Ovary (tissue), 7 donors: ENCODE measurements at regions not wholly inside any gene's neighbourhood (a gene's known extent, or its start where the extent isn't known, plus 50 kb on each side); places are given as distances from the start of the nearest gene placed in this dataset.

Experiments
- DNase-seq, 5 donors: peaks; one replicate each; pipeline ENCODE4 v3.0.0-alpha.2; 2019 to 2020
- H3K27ac ChIP-seq, 2 donors: fragments of 200-600 bp; one replicate each; pipeline versions ENCODE4 v1.5.1 to v1.8.0; 2019 to 2022
- H3K27me3 ChIP-seq: fragments of 200-600 bp; one replicate; pipeline ENCODE4 v1.8.0; 2022
- H3K36me3 ChIP-seq: fragments of 200-600 bp; sonication (generic); one replicate; pipeline ENCODE4 v1.5.1; 2019
- H3K4me1 ChIP-seq: one replicate; pipeline ENCODE4 v1.8.1; 2013; ENCODE audit warnings: mild to moderate bottlenecking, moderate library complexity; ENCODE audit not compliant: insufficient read depth
- H3K4me3 ChIP-seq: fragments of 200-600 bp; sonication (generic); one replicate; pipeline ENCODE4 v1.5.1; 2017
- H3K9me3 ChIP-seq, 2 donors: fragments of 200-600 bp in 1 of 2; sonication (generic) in 1 of 2; one replicate each; pipeline versions ENCODE4 v1.5.1 to v1.8.1; 2013 to 2019; ENCODE audit warnings: mild to moderate bottlenecking in 1 of 2, moderate library complexity in 1 of 2
- EP300 ChIP-seq: sonication (generic); formaldehyde crosslinking; IDR thresholded peaks from one replicate; pipeline ENCODE4 v1.6.1; 2017; ENCODE audit warnings: antibody characterized with exemption
- POLR2A ChIP-seq: fragments of 450-650 bp; IDR thresholded peaks from one replicate; pipeline ENCODE4 v1.6.1; 2017; ENCODE audit warnings: antibody characterized with exemption, mild to moderate bottlenecking, moderate library complexity
- WGBS, 3 donors: extraction: QIAGEN DNeasy Blood & Tissue Kit in 1 of 3; methylation state at CpG; one replicate each; pipeline versions ENCODE4 v1.1.5 to v1.1.7; 2013 to 2017; 5-methylcytosine and 5-hydroxymethylcytosine counted together
- intact Hi-C, 4 donors: fragments of 100-400 bp; cut with DNase I; formaldehyde crosslinking; loops; one replicate each; pipeline versions ENCODE4 v1.11.0 to v1.15.1; 2022 to 2023
- TF ChIP-seq, protein P1 (sequence below), 3 donors: fragments of 450-650 bp in 2 of 3; fragments of 200-600 bp in 1 of 3; IDR thresholded peaks; one replicate each; pipeline versions ENCODE4 v1.5.1 to v1.8.0; 2016 to 2022; ENCODE audit warnings: antibody characterized with exemption in 3 of 3, mild to moderate bottlenecking in 1 of 3
- donor health status: DM: no; HTN: no; CAD: no; lungs with moderate emphysema.
- donor health status: DM: no; HTN: no; CAD: no.
- donor health status: Bipolar disorder and iron deficiency.
- donor health status: DM: no; HTN: no; CAD: no.
- donor health status: DM: yes; HTN: yes; CAD: no.

DNA sequence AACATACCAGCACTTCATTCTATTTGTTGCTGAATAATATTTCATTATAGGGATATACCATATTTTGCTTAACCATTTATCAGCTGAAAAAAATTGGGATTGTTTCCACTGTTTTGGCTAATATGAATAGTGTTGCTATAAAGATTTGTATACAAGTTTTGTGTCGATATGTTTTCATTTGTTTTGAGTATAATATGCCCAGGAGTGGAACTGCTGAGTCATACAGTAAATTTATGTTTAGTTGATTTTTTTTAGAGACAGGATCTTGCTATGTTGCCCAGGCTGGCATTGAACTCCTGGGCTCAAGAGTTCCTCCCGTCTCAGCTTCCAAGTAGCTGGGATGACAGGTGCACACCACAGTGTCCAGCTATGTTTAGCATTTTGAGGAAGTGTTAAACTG, 131.5 kb upstream of the TMCC3 start:
- H3K4me3 ChIP-seq, result no peak overlapping the region
- no peaks in the 10 kb centered on the region for H3K27me3 ChIP-seq
- H3K36me3 ChIP-seq, result no peaks in the 10 kb centered on the region
- TF ChIP-seq EP300, result no peak
- TF ChIP-seq, protein P1, sequence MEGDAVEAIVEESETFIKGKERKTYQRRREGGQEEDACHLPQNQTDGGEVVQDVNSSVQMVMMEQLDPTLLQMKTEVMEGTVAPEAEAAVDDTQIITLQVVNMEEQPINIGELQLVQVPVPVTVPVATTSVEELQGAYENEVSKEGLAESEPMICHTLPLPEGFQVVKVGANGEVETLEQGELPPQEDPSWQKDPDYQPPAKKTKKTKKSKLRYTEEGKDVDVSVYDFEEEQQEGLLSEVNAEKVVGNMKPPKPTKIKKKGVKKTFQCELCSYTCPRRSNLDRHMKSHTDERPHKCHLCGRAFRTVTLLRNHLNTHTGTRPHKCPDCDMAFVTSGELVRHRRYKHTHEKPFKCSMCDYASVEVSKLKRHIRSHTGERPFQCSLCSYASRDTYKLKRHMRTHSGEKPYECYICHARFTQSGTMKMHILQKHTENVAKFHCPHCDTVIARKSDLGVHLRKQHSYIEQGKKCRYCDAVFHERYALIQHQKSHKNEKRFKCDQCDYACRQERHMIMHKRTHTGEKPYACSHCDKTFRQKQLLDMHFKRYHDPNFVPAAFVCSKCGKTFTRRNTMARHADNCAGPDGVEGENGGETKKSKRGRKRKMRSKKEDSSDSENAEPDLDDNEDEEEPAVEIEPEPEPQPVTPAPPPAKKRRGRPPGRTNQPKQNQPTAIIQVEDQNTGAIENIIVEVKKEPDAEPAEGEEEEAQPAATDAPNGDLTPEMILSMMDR (IDR thresholded peaks at IDR 0.05), result no peak
- TF ChIP-seq POLR2A, result no peak
- intact Hi-C loops, result loop anchor here in 1 of 4 donors (10.0 kb wide), 1 partner anchor 93 kb away; no protein-coding TSS in a partner anchor
- peaks cover 5% of the 10 kb centered on the region for H3K4me1 ChIP-seq
- WGBS, 3 donors, result 72 to 91% (median 81%) methylated on average over 2 of the region's 2 CpGs
- H3K27ac ChIP-seq, result no peak overlapping the region
- H3K9me3 ChIP-seq, result no peaks in the 10 kb centered on the region
- DNase-seq, result no peak

DNA sequence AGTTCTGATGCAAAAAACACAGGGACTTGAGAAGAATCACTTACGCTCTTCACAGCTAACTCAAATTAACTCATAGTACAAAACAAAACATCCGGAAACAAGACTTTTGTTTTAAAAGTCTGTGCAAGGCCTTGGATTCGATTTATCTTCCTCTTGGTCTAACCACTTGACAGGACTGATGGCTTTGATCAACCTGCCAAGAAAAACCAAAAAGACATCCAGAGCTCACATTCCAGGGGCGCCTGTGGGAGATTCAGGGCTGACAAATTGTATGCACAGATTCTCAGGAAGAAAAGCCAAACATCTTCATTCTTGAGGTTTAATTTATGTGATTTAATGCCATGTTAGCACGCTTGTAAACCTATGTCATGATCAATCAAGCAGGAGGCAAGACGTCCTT, 129.1 kb upstream of the TMCC3 start:
- H3K9me3 ChIP-seq, result no peaks in the 10 kb centered on the region
- H3K36me3 ChIP-seq, result no peaks in the 10 kb centered on the region
- H3K27ac ChIP-seq, result no peak overlapping the region
- 29 to 38% (median 29%) methylated on average over 6 of the region's 6 CpGs for WGBS, 3 donors
- peaks cover 5% of the 10 kb centered on the region for H3K4me1 ChIP-seq
- DNase-seq, result no peak
- no peak overlapping the region for H3K4me3 ChIP-seq
- intact Hi-C loops, result no loop called here
- H3K27me3 ChIP-seq, result no peaks in the 10 kb centered on the region
- TF ChIP-seq, protein P1 (IDR thresholded peaks at IDR 0.05), result no peak
- TF ChIP-seq EP300 (no peak), POLR2A (no peak)

DNA sequence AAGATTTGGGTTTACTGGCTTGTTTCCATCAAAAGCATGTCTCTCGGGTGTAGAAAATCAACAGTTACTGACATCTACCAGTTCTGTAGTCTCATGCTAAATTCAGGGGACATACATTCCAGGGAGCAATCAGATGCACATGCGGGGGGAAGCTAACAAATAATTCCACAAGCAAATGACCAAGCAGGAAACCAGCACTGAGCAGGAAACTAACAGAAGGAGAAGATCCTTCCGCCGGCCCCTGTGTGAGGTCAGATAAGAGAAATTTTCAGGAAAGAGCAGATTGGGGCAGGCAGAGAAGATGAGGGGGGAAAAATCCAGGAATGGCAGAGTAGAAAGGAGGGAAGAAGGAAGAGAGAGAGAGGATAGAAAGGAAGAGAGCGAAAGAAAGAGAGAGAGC, 127.6 kb upstream of the TMCC3 start:
- Histone ChIP-seq H3K4me1 (peaks cover 5% of the 10 kb centered on the region), H3K4me3 (no peak overlapping the region), H3K36me3 (no peaks in the 10 kb centered on the region), H3K9me3 (no peaks in the 10 kb centered on the region), H3K27me3 (no peaks in the 10 kb centered on the region), H3K27ac (no peak overlapping the region)
- TF ChIP-seq EP300, result no peak
- TF ChIP-seq, protein P1 (IDR thresholded peaks at IDR 0.05), result no peak
- no peak for TF ChIP-seq POLR2A
- no peak for DNase-seq
- intact Hi-C loops, result no loop called here
- WGBS, 3 donors, result 87 to 88% (median 88%) methylated on average over 5 of the region's 5 CpGs

DNA sequence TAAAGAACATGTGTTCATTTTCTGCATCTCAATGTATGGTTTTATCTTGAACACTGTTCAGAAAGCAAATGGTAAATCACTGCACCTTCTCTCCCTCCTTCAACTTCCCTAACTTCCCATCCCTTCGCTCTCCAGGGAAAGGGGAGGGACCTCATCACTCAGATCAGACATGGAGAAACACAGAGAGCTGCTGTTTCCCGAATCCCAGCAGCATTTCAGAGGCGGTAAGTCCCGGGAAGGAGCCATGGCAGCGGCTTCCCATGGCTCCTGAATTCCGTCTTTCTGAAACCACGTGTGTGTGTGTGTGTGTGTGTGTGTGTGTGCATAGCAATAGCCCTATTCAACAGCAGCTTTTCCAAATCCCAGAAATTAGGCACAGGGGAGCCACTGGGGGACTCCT, 125.4 kb upstream of the TMCC3 start:
- peaks cover 5% of the 10 kb centered on the region for H3K4me1 ChIP-seq
- no peaks in the 10 kb centered on the region for H3K9me3 ChIP-seq
- TF ChIP-seq POLR2A (no peak), EP300 (no peak)
- TF ChIP-seq, protein P1 (IDR thresholded peaks at IDR 0.05), result no peak
- intact Hi-C loops, result no loop called here
- no peaks in the 10 kb centered on the region for H3K27me3 ChIP-seq
- H3K36me3 ChIP-seq, result no peaks in the 10 kb centered on the region
- H3K27ac ChIP-seq, result no peak overlapping the region
- WGBS, 3 donors, result 84 to 91% (median 91%) methylated on average over 7 of the region's 7 CpGs
- no peak overlapping the region for H3K4me3 ChIP-seq
- DNase-seq, result no peak
